ENCODE measurements at regions not wholly inside any gene's neighbourhood (a gene's known extent, or its start where the extent isn't known, plus 50 kb on each side); places are given as distances from the start of the nearest gene placed in this dataset.

- no peaks in the 10 kb centered on the region for H3K9me3 ChIP-seq (ENCODE audit: insufficient read depth, low read length)
- no peak overlapping the region for H3K4me3 ChIP-seq (ENCODE audit: low read length)
- H3K79me2 ChIP-seq (ENCODE audit: low read length) = no peaks in the 10 kb centered on the region
- 0 out of 2 replicates have a peak, but pooled peaks cover 5% of the 10 kb centered on the region for H3K27me3 ChIP-seq (ENCODE audit: low read depth, low read length)
- no peak overlapping the region for H3K9ac ChIP-seq (ENCODE audit: low read length)
- no peak for TF ChIP-seq CTCF (IDR thresholded peaks at IDR 0.05; ENCODE audit: low read depth, low read length)
- TF ChIP-seq EZH2phosphoT487 (IDR thresholded peaks at IDR 0.05; ENCODE audit: low read depth) = no peak
- H3K4me1 ChIP-seq (ENCODE audit: low read length) = no peaks in the 10 kb centered on the region
- no peaks in the 10 kb centered on the region for H4K20me1 ChIP-seq (ENCODE audit: insufficient read depth, low read length)
- H3K27ac ChIP-seq (ENCODE audit: low read length) = no peak overlapping the region
- no peaks in the 10 kb centered on the region for H3K36me3 ChIP-seq (replicated peaks; ENCODE audit: low read depth, low read length)
- no peak overlapping the region for H2AFZ ChIP-seq (ENCODE audit: low read depth, low read length)
- H3K4me2 ChIP-seq (ENCODE audit: low read length) = no peak overlapping the region
Measured at GRCh38 chr1:245095903-245096302, 58.9 kb upstream of the KIF26B start.

GRCh38 chr1:245094954-245095353, 59.8 kb upstream of the KIF26B start:
- no peak for TF ChIP-seq CTCF (IDR thresholded peaks at IDR 0.05; ENCODE audit: low read depth, low read length)
- TF ChIP-seq EZH2phosphoT487 (IDR thresholded peaks at IDR 0.05; ENCODE audit: low read depth) = no peak
- Histone ChIP-seq H3K4me1 (ENCODE audit: low read length) (no peaks in the 10 kb centered on the region), H4K20me1 (ENCODE audit: insufficient read depth, low read length) (no peaks in the 10 kb centered on the region), H3K36me3 (replicated peaks; ENCODE audit: low read depth, low read length) (no peaks in the 10 kb centered on the region), H3K9ac (ENCODE audit: low read length) (no peak overlapping the region), H3K4me2 (ENCODE audit: low read length) (no peak overlapping the region), H3K9me3 (ENCODE audit: insufficient read depth, low read length) (no peaks in the 10 kb centered on the region), H3K79me2 (ENCODE audit: low read length) (no peaks in the 10 kb centered on the region), H3K27ac (ENCODE audit: low read length) (no peak overlapping the region), H3K4me3 (ENCODE audit: low read length) (no peak overlapping the region), H3K27me3 (ENCODE audit: low read depth, low read length) (0 out of 2 replicates have a peak, but pooled peaks cover 5% of the 10 kb centered on the region), H2AFZ (ENCODE audit: low read depth, low read length) (no peak overlapping the region)

- Histone ChIP-seq H3K9ac (ENCODE audit: low read length) (no peak overlapping the region), H2AFZ (ENCODE audit: low read depth, low read length) (no peak overlapping the region), H3K4me3 (ENCODE audit: low read length) (no peak overlapping the region), H3K36me3 (replicated peaks; ENCODE audit: low read depth, low read length) (no peaks in the 10 kb centered on the region), H3K9me3 (ENCODE audit: insufficient read depth, low read length) (no peaks in the 10 kb centered on the region), H4K20me1 (ENCODE audit: insufficient read depth, low read length) (no peaks in the 10 kb centered on the region), H3K4me1 (ENCODE audit: low read length) (no peaks in the 10 kb centered on the region), H3K27ac (ENCODE audit: low read length) (no peak overlapping the region), H3K79me2 (ENCODE audit: low read length) (no peaks in the 10 kb centered on the region), H3K4me2 (ENCODE audit: low read length) (no peak overlapping the region), H3K27me3 (ENCODE audit: low read depth, low read length) (peaks cover 5% of the 10 kb centered on the region; the same call in 1 of the 2 replicates)
- no peak for TF ChIP-seq CTCF (IDR thresholded peaks at IDR 0.05; ENCODE audit: low read depth, low read length)
- TF ChIP-seq EZH2phosphoT487 (IDR thresholded peaks at IDR 0.05; ENCODE audit: low read depth) = no peak
Measured at GRCh38 chr1:245094092-245094491, 60.7 kb upstream of the KIF26B start.

GRCh38 chr1:245092638-245092976, 62.2 kb upstream of the KIF26B start:
- Histone ChIP-seq H3K9ac (ENCODE audit: low read length) (no peak overlapping the region), H3K36me3 (replicated peaks; ENCODE audit: low read depth, low read length) (no peaks in the 10 kb centered on the region), H3K79me2 (ENCODE audit: low read length) (no peaks in the 10 kb centered on the region), H2AFZ (ENCODE audit: low read depth, low read length) (no peak overlapping the region), H3K4me1 (ENCODE audit: low read length) (no peaks in the 10 kb centered on the region), H3K27ac (ENCODE audit: low read length) (no peak overlapping the region), H4K20me1 (ENCODE audit: insufficient read depth, low read length) (no peaks in the 10 kb centered on the region), H3K4me2 (ENCODE audit: low read length) (no peak overlapping the region), H3K9me3 (ENCODE audit: insufficient read depth, low read length) (no peaks in the 10 kb centered on the region), H3K27me3 (ENCODE audit: low read depth, low read length) (peaks cover 5% of the 10 kb centered on the region; the same call in 1 of the 2 replicates), H3K4me3 (ENCODE audit: low read length) (no peak overlapping the region)
- TF ChIP-seq EZH2phosphoT487 (IDR thresholded peaks at IDR 0.05; ENCODE audit: low read depth) = no peak
- no peak for TF ChIP-seq CTCF (IDR thresholded peaks at IDR 0.05; ENCODE audit: low read depth, low read length)
